Lower leg skin (tissue), 3 donors: ENCODE measurements at regions not wholly inside any gene's neighbourhood (a gene's known extent, or its start where the extent isn't known, plus 50 kb on each side); places are given as distances from the start of the nearest gene placed in this dataset.

ENCODE experiments used
- POLR2A ChIP-seq, 2 donors: fragments of 450-650 bp; IDR thresholded peaks; one replicate each; pipeline ENCODE4 v1.6.1; 2016 to 2017; ENCODE audit warnings: antibody characterized with exemption in 2 of 2, mild to moderate bottlenecking in 1 of 2, moderate library complexity in 1 of 2
- TF ChIP-seq, protein P1 (sequence below), 3 donors: fragments of 450-650 bp; IDR thresholded peaks; one replicate each; pipeline ENCODE4 v1.5.1; 2016; ENCODE audit warnings: antibody characterized with exemption in 3 of 3, mild to moderate bottlenecking in 3 of 3, moderate library complexity in 2 of 3

DNA sequence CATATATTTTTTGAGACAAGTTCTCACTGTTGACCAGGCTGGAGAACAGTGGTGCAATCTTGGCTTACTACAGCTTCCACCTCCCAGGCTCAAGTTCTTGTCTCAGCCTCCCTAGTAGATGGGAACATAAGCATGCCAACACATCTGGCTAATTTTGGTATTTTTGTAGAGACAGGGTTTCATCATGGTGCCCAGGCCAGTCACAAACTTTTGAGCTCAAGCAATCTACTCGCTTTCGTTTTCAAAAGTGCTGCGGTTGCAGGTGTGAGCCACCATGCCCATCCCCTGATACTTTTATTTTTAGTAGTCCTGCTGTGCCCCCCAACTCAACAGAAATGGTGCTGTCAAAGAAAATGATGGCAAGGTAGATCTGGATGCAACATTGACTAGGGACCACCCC, 1127.3 kb downstream of the SUCLG1 start:
- TF ChIP-seq, protein P1, sequence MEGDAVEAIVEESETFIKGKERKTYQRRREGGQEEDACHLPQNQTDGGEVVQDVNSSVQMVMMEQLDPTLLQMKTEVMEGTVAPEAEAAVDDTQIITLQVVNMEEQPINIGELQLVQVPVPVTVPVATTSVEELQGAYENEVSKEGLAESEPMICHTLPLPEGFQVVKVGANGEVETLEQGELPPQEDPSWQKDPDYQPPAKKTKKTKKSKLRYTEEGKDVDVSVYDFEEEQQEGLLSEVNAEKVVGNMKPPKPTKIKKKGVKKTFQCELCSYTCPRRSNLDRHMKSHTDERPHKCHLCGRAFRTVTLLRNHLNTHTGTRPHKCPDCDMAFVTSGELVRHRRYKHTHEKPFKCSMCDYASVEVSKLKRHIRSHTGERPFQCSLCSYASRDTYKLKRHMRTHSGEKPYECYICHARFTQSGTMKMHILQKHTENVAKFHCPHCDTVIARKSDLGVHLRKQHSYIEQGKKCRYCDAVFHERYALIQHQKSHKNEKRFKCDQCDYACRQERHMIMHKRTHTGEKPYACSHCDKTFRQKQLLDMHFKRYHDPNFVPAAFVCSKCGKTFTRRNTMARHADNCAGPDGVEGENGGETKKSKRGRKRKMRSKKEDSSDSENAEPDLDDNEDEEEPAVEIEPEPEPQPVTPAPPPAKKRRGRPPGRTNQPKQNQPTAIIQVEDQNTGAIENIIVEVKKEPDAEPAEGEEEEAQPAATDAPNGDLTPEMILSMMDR (IDR thresholded peaks at IDR 0.05): no peak
- TF ChIP-seq POLR2A (IDR thresholded peaks at IDR 0.05): no peak
